Hepatocyte (in vitro differentiated cells): ENCODE measurements at regions not wholly inside any gene's neighbourhood (a gene's known extent, or its start where the extent isn't known, plus 50 kb on each side); places are given as distances from the start of the nearest gene placed in this dataset.

ENCODE experiments used
- EZH2 ChIP-seq: fragments of 200-600 bp; sonication (generic); IDR thresholded peaks from 2 replicates; pipeline ENCODE4 v1.6.1; 2016; ENCODE audit warnings: antibody characterized with exemption, mild to moderate bottlenecking, borderline replicate concordance
- EZH2phosphoT487 ChIP-seq: fragments of 200-600 bp; sonication (generic); IDR thresholded peaks from one replicate; pipeline ENCODE4 v1.6.1; 2018; ENCODE audit warnings: antibody characterized with exemption, mild to moderate bottlenecking, low read depth, moderate library complexity; ENCODE audit not compliant: unreplicated experiment, severe bottlenecking
- TF ChIP-seq, protein P1 (sequence below): fragments of 200-600 bp; sonication (generic); IDR thresholded peaks from 2 replicates; pipeline ENCODE4 v1.5.1; 2016; ENCODE audit warnings: antibody characterized with exemption, mild to moderate bottlenecking; ENCODE audit not compliant: poor library complexity

DNA sequence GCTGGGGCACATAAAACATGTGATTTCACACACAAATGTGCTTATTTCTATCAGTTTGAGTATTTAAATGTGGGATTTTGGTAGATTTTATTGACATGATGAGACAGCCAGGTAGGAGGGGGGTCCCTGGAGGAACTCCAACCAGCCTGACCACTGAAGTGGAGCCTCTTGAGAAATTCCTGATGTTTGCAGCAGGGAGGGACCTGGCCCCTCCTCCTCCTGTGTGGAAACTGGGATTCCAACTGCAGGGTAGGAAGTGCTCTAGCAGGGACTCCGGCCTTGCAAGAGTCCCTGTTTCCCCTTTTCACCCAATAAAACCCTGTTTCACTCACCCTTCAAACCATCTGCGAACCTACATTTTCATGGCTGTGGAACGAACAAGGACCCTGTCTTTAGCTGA is 2224.0 kb upstream of the AGA start:
- TF ChIP-seq, protein P1, sequence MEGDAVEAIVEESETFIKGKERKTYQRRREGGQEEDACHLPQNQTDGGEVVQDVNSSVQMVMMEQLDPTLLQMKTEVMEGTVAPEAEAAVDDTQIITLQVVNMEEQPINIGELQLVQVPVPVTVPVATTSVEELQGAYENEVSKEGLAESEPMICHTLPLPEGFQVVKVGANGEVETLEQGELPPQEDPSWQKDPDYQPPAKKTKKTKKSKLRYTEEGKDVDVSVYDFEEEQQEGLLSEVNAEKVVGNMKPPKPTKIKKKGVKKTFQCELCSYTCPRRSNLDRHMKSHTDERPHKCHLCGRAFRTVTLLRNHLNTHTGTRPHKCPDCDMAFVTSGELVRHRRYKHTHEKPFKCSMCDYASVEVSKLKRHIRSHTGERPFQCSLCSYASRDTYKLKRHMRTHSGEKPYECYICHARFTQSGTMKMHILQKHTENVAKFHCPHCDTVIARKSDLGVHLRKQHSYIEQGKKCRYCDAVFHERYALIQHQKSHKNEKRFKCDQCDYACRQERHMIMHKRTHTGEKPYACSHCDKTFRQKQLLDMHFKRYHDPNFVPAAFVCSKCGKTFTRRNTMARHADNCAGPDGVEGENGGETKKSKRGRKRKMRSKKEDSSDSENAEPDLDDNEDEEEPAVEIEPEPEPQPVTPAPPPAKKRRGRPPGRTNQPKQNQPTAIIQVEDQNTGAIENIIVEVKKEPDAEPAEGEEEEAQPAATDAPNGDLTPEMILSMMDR: no peak
- TF ChIP-seq EZH2 (no peak), EZH2phosphoT487 (no peak)
